Spleen (tissue), 11 donors: ENCODE measurements at regions not wholly inside any gene's neighbourhood (a gene's known extent, or its start where the extent isn't known, plus 50 kb on each side); places are given as distances from the start of the nearest gene placed in this dataset.

Source experiments
- DNase-seq: peaks from one replicate; pipeline ENCODE4 v3.0.0-alpha.2; 2020
- H3K27ac ChIP-seq, 8 donors: fragments of 200-600 bp; sonication (generic) in 7 of 8; 1 replicate in 4 of 8; 2 replicates in 4 of 8; pipeline versions ENCODE4 v1.5.0 to v1.8.0; 2016 to 2021; ENCODE audit warnings: inconsistent platforms in 4 of 8, mild to moderate bottlenecking in 4 of 8, moderate library complexity in 1 of 8
- H3K27me3 ChIP-seq, 7 donors: fragments of 200-600 bp; sonication (generic) in 6 of 7; replicated peaks in 1 of 7; 1 replicate in 4 of 7; 2 replicates in 3 of 7; pipeline versions ENCODE4 v1.5.0 to v1.8.0; 2016 to 2021; ENCODE audit warnings: inconsistent platforms in 3 of 7, mild to moderate bottlenecking in 1 of 7
- H3K36me3 ChIP-seq, 6 donors: fragments of 200-600 bp; sonication (generic) in 5 of 6; 1 replicate in 4 of 6; 2 replicates in 2 of 6; pipeline versions ENCODE4 v1.5.0 to v1.8.0; 2016 to 2021; ENCODE audit warnings: inconsistent platforms in 2 of 6
- H3K4me1 ChIP-seq, 6 donors: fragments of 200-600 bp; sonication (generic) in 5 of 6; 1 replicate in 3 of 6; 2 replicates in 3 of 6; pipeline versions ENCODE4 v1.5.0 to v1.8.0; 2016 to 2021; ENCODE audit warnings: inconsistent platforms in 3 of 6
- H3K4me3 ChIP-seq, 8 donors: fragments of 200-600 bp; sonication (generic) in 7 of 8; 1 replicate in 4 of 8; 2 replicates in 4 of 8; pipeline versions ENCODE4 v1.5.0 to v1.8.0; 2016 to 2021; ENCODE audit warnings: inconsistent platforms in 4 of 8, mild to moderate bottlenecking in 4 of 8, moderate library complexity in 2 of 8
- H3K9me3 ChIP-seq, 8 donors: fragments of 200-600 bp; sonication (generic) in 7 of 8; 1 replicate in 4 of 8; 2 replicates in 4 of 8; pipeline versions ENCODE4 v1.5.0 to v1.8.0; 2016 to 2021; ENCODE audit warnings: inconsistent platforms in 4 of 8
- CTCF ChIP-seq, 11 experiments: fragments of 200-600 bp in 7 of 11; fragments of 450-650 bp in 4 of 11; sonication (generic) in 4 of 11; IDR thresholded peaks in 8 of 11; conservative IDR thresholded peaks in 3 of 11; 1 replicate in 7 of 11; 2 replicates in 4 of 11; pipeline versions ENCODE4 v1.4.0 to v1.8.0; 2016 to 2021; ENCODE audit warnings: antibody characterized with exemption in 11 of 11, inconsistent platforms in 4 of 11, mild to moderate bottlenecking in 1 of 11
- POLR2A ChIP-seq, 3 donors: fragments of 450-650 bp; IDR thresholded peaks; one replicate each; pipeline ENCODE4 v1.5.1; 2017; ENCODE audit warnings: antibody characterized with exemption in 3 of 3, mild to moderate bottlenecking in 1 of 3
- POLR2AphosphoS5 ChIP-seq, 3 donors: sonication (generic); formaldehyde crosslinking; IDR thresholded peaks; one replicate each; pipeline ENCODE4 v1.5.1; 2017; ENCODE audit warnings: antibody characterized with exemption in 3 of 3
- WGBS, 5 donors: extraction: QIAGEN DNeasy Blood & Tissue Kit in 3 of 5; methylation state at CpG; one replicate each; pipeline versions ENCODE4 v1.1.5 to v1.1.7; 2013 to 2018; 5-methylcytosine and 5-hydroxymethylcytosine counted together
- intact Hi-C: fragments of 100-400 bp; cut with DNase I; formaldehyde crosslinking; loops from one replicate; pipeline ENCODE4 v1.15.0; 2023; ENCODE audit warnings: low total_unique reads
- donor health status: healthy with polysubstance abuse.
- donor health status: DM: no; HTN: no; CAD: no; lungs with moderate emphysema.
- donor health status: DM: no; HTN: no; CAD: no.
- donor health status: Bipolar disorder and iron deficiency.
- donor health status: healthy.
- donor health status: DM: no; HTN: no; CAD: no.
- donor health status: DM: yes; HTN: yes; CAD: no.

- WGBS, 5 donors, result 59 to 76% (median 73%) methylated on average over 4 of the region's 4 CpGs
- Histone ChIP-seq H3K4me1 (peaks cover 0 to 5% (median 0%) of the 10 kb centered on the region in 6 donors), H3K27me3 (peaks cover 0 to 50% (median 0%) of the 10 kb centered on the region in 7 donors), H3K36me3 (no peaks in the 10 kb centered on the region), H3K27ac (no peak overlapping the region), H3K4me3 (no peak overlapping the region), H3K9me3 (no peaks in the 10 kb centered on the region)
- intact Hi-C loops, result loop anchor here (2.0 kb wide), 1 partner anchor 428 kb away; no protein-coding TSS in a partner anchor
- DNase-seq, result no peak
- no peak for TF ChIP-seq CTCF (IDR thresholded peaks at IDR 0.05 in 8 of 11, conservative IDR thresholded peaks at IDR 0.05 in 3 of 11)
- no peak for TF ChIP-seq POLR2AphosphoS5 (IDR thresholded peaks at IDR 0.05)
- no peak for TF ChIP-seq POLR2A (IDR thresholded peaks at IDR 0.05)
Measured at GRCh38 chr10:123561141-123561440, 105.1 kb upstream of the GPR26 start.

- intact Hi-C loops, result no loop called here
- Histone ChIP-seq H3K27me3 (peaks cover 0 to 46% (median 0%) of the 10 kb centered on the region in 7 donors), H3K27ac (no peak overlapping the region), H3K4me3 (no peak overlapping the region), H3K9me3 (no peaks in the 10 kb centered on the region), H3K36me3 (no peaks in the 10 kb centered on the region), H3K4me1 (peaks cover 0 to 5% (median 0%) of the 10 kb centered on the region in 6 donors)
- 62 to 83% (median 82%) methylated on average over 1 of the region's 1 CpG for WGBS, 5 donors
- TF ChIP-seq POLR2AphosphoS5 (IDR thresholded peaks at IDR 0.05) (no peak), POLR2A (IDR thresholded peaks at IDR 0.05) (no peak), CTCF (IDR thresholded peaks at IDR 0.05 in 8 of 11, conservative IDR thresholded peaks at IDR 0.05 in 3 of 11) (no peak)
- no peak for DNase-seq
Measured at GRCh38 chr10:123562387-123562786, 103.8 kb upstream of the GPR26 start.

GRCh38 chr10:123562811-123563580, 103.2 kb upstream of the GPR26 start:
- intact Hi-C loops, result no loop called here
- no peaks in the 10 kb centered on the region for H3K36me3 ChIP-seq
- H3K4me1 ChIP-seq, result peaks cover 0 to 5% (median 0%) of the 10 kb centered on the region in 6 donors
- no peak overlapping the region for H3K4me3 ChIP-seq
- H3K9me3 ChIP-seq, result no peaks in the 10 kb centered on the region
- TF ChIP-seq CTCF (IDR thresholded peaks at IDR 0.05 in 8 of 11, conservative IDR thresholded peaks at IDR 0.05 in 3 of 11), result no peak
- no peak for TF ChIP-seq POLR2A (IDR thresholded peaks at IDR 0.05)
- no peak for TF ChIP-seq POLR2AphosphoS5 (IDR thresholded peaks at IDR 0.05)
- no peak for DNase-seq
- 48 to 71% (median 66%) methylated on average over 3 to 8 of the region's 8 CpGs for WGBS, 5 donors
- H3K27ac ChIP-seq, result no peak overlapping the region
- peaks cover 0 to 47% (median 0%) of the 10 kb centered on the region in 7 donors for H3K27me3 ChIP-seq

- WGBS, 5 donors, result 76 to 91% (median 89%) methylated on average over 5 of the region's 5 CpGs
- no peaks in the 10 kb centered on the region for H3K36me3 ChIP-seq
- intact Hi-C loops, result no loop called here
- no peak overlapping the region for H3K27ac ChIP-seq
- H3K9me3 ChIP-seq, result no peaks in the 10 kb centered on the region
- H3K4me3 ChIP-seq, result no peak overlapping the region
- no peak for TF ChIP-seq POLR2A (IDR thresholded peaks at IDR 0.05)
- no peak for TF ChIP-seq POLR2AphosphoS5 (IDR thresholded peaks at IDR 0.05)
- no peak for TF ChIP-seq CTCF (IDR thresholded peaks at IDR 0.05 in 8 of 11, conservative IDR thresholded peaks at IDR 0.05 in 3 of 11)
- H3K4me1 ChIP-seq, result peaks cover 0 to 5% (median 0%) of the 10 kb centered on the region in 6 donors
- no peak for DNase-seq
- H3K27me3 ChIP-seq, result peaks cover 0 to 52% (median 0%) of the 10 kb centered on the region in 7 donors
Measured at GRCh38 chr10:123563581-123563855, 102.6 kb upstream of the GPR26 start.
